ENCODE measurements at regions not wholly inside any gene's neighbourhood (a gene's known extent, or its start where the extent isn't known, plus 50 kb on each side); places are given as distances from the start of the nearest gene placed in this dataset.
"Not testable (repeated sequence)": the region's sequence is repeated elsewhere in the genome, so short reads cannot be mapped to it uniquely, and the experiment has no call there.

- TF ChIP-seq POLR2A (IDR thresholded peaks at IDR 0.05), result no peak
- TF ChIP-seq POLR2AphosphoS5 (IDR thresholded peaks at IDR 0.05), result no peak
- no peak for TF ChIP-seq CTCF (IDR thresholded peaks at IDR 0.05)
- no peak for DNase-seq (ENCODE audit: low spot score)
- Histone ChIP-seq H3K9me3 (no peaks in the 10 kb centered on the region), H3K27me3 (replicated peaks; ENCODE audit: insufficient read depth) (no peaks in the 10 kb centered on the region), H3K4me1 (replicated peaks) (no peaks in the 10 kb centered on the region), H3K27ac (no peak overlapping the region), H3K4me3 (no peak overlapping the region), H3K36me3 (no peaks in the 10 kb centered on the region)
- 86% methylated on average over 4 of the region's 4 CpGs for WGBS
- intact Hi-C loops (cut with DNase I), result no loop called here
Observed at GRCh38 chr9:101846161-101846560, 107.7 kb upstream of the GRIN3A start.

DNA sequence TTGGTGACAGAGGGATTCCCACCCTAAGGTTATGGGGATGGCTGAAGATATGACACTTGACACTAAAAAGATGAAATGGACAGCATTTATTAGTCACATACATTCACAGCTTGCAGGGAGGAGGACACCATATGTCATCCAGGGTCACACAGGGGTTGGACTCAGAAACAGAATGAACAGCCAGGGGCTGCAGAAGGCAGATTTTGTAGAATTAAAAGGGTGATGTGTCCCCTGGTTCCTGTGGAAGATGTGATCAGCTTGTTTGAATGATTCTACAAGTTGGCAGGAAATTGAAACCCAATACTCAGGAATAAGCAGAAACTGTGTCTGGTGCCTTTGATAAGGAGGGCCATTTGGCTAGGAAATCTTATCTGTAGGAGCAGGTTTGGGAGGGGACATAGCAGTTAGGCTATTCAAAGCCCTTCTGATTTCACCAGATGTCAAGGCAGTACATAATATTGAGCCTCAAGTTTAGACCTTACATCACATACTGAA lies 102.3 kb upstream of the GRIN3A start:
- no peaks in the 10 kb centered on the region for H3K27me3 ChIP-seq (replicated peaks; ENCODE audit: insufficient read depth)
- H3K4me3 ChIP-seq, result no peak overlapping the region
- TF ChIP-seq CTCF (IDR thresholded peaks at IDR 0.05) (no peak), POLR2AphosphoS5 (IDR thresholded peaks at IDR 0.05) (no peak), POLR2A (IDR thresholded peaks at IDR 0.05) (no peak)
- no peaks in the 10 kb centered on the region for H3K4me1 ChIP-seq (replicated peaks)
- no peak for DNase-seq (ENCODE audit: low spot score)
- no peaks in the 10 kb centered on the region for H3K9me3 ChIP-seq
- intact Hi-C loops (cut with DNase I), result no loop called here
- H3K27ac ChIP-seq, result no peak overlapping the region
- no peaks in the 10 kb centered on the region for H3K36me3 ChIP-seq

- H3K9me3 ChIP-seq; H3K27me3 ChIP-seq (replicated peaks; ENCODE audit: insufficient read depth); H3K27ac ChIP-seq; H3K4me3 ChIP-seq; H3K36me3 ChIP-seq; DNase-seq (ENCODE audit: low spot score); H3K4me1 ChIP-seq (replicated peaks); intact Hi-C loops (cut with DNase I): not testable (repeated sequence)
- 82% methylated on average over 4 of the region's 4 CpGs for WGBS
Observed at GRCh38 chr9:101838988-101839387, 100.5 kb upstream of the GRIN3A start.

GRCh38 chr9:101836021-101836420 lies 97.6 kb upstream of the GRIN3A start:
- Histone ChIP-seq H3K9me3 (no peaks in the 10 kb centered on the region), H3K27ac (no peak overlapping the region), H3K36me3 (no peaks in the 10 kb centered on the region), H3K4me3 (no peak overlapping the region), H3K27me3 (replicated peaks; ENCODE audit: insufficient read depth) (no peaks in the 10 kb centered on the region), H3K4me1 (replicated peaks) (no peaks in the 10 kb centered on the region)
- WGBS, result 57% methylated on average over 2 of the region's 2 CpGs
- no peak for DNase-seq (ENCODE audit: low spot score)
- TF ChIP-seq POLR2AphosphoS5 (IDR thresholded peaks at IDR 0.05) (no peak), POLR2A (IDR thresholded peaks at IDR 0.05) (no peak), CTCF (IDR thresholded peaks at IDR 0.05) (no peak)
- intact Hi-C loops (cut with DNase I), result no loop called here

DNA sequence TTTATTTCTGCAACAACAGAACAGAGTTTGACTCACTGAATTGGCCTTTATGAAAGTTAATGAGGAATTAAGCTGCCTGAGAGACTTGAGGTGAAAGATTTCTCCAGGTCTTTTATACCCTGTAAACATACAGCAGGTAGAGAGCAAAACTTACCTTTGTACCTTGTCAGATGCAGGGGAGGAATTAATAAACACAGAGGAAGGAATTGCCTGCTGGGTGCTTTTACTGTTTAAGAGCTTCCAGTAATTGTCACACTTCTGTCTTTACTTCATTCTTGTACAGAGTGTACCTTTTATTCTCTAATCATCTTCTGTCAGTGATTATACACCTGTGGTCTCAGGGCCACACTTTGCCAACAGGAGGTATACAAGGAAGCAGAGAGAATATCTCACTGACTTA lies 94.0 kb upstream of the GRIN3A start:
- no peak overlapping the region for H3K4me3 ChIP-seq
- no peaks in the 10 kb centered on the region for H3K36me3 ChIP-seq
- DNase-seq (ENCODE audit: low spot score), result no peak
- H3K9me3 ChIP-seq, result no peaks in the 10 kb centered on the region
- H3K27me3 ChIP-seq (replicated peaks; ENCODE audit: insufficient read depth), result no peaks in the 10 kb centered on the region
- H3K27ac ChIP-seq, result no peak overlapping the region
- H3K4me1 ChIP-seq (replicated peaks), result no peaks in the 10 kb centered on the region
- TF ChIP-seq CTCF (IDR thresholded peaks at IDR 0.05) (no peak), POLR2AphosphoS5 (IDR thresholded peaks at IDR 0.05) (no peak)
- intact Hi-C loops (cut with DNase I), result no loop called here

DNA sequence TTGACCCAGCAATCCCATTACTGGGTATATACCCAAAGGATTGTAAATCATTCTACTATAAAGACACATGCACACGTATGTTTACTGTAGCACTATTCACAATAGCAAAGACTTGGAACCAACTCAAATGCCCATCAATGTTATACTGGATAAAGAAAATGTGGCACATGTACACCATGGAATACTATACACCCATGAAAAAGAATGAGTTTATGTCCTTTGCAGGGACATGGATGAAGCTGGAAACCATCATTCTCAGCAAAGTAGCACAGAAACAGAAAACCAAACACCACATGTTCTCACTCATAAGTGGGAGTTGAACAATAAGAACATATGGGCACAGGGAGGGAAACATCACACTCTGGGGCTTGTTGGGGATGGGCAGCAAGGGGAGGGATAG lies 83.0 kb upstream of the GRIN3A start:
- H3K4me3 ChIP-seq; H3K36me3 ChIP-seq; H3K27ac ChIP-seq; DNase-seq (ENCODE audit: low spot score); H3K4me1 ChIP-seq (replicated peaks); H3K27me3 ChIP-seq (replicated peaks; ENCODE audit: insufficient read depth); H3K9me3 ChIP-seq; intact Hi-C loops (cut with DNase I): not testable (repeated sequence)
- WGBS, result 92% methylated on average over 1 of the region's 1 CpG

DNA sequence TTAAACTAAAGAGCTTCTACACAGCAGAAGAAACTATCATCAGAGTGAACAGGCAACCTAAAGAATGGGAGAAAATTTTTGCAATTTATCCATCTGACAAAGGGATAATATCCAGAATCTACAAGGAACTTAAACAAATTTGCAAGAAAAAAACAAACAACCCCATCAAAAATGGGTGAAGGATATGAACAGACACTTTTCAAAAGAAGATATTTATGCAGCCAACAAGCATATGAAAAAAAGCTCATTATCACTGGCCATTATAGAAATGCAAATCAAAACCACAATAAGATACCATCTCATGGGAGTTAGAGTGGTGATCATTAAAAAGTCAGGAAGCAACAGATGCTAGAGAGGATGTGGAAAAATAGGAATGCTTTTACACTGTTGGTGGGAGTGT lies 82.5 kb upstream of the GRIN3A start:
- H3K27ac ChIP-seq; intact Hi-C loops (cut with DNase I); H3K4me3 ChIP-seq; DNase-seq (ENCODE audit: low spot score); H3K36me3 ChIP-seq; H3K27me3 ChIP-seq (replicated peaks; ENCODE audit: insufficient read depth); H3K9me3 ChIP-seq; H3K4me1 ChIP-seq (replicated peaks): not testable (repeated sequence)

All from prostate gland (tissue), 2 donors.